ENCODE measurements at regions not wholly inside any gene's neighbourhood (a gene's known extent, or its start where the extent isn't known, plus 50 kb on each side); places are given as distances from the start of the nearest gene placed in this dataset.
A peak's percentile ranks its signal among the peaks of the same experiment; 100 is the strongest.
"Not testable (repeated sequence)": the region's sequence is repeated elsewhere in the genome, so short reads cannot be mapped to it uniquely, and the experiment has no call there.

DNA sequence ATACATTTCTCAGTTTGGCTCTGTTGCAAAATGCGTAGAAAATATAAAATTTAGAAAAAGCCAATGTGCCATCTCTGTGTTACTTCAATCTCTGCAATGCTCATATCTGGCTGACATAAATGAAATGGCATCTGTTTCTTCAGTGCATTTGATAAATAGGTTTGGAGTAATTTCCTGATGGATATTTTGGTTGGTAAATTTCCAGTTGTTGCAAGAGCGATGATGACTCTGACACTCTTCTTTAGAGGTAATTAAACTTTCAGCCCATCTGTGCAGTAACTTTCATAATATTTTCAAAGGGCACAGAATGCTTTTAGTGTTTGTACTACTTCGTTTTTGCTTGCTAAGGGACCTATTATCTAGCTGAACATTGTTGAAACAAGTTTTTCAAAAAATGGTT lies 1286.4 kb downstream of the PCDH9 start:
- no peaks in the 10 kb centered on the region for H3K9me3 ChIP-seq (ENCODE audit: control insufficient read depth, low read length, poor library complexity, severe bottlenecking)
- no peak overlapping the region for H3K4me3 Mint-ChIP-seq
- ATAC-seq (no peak), DNase-seq (no peak)
- H3K4me1 Mint-ChIP-seq = no peaks in the 10 kb centered on the region
- H3K36me3 Mint-ChIP-seq (ENCODE audit: low read depth) = no peaks in the 10 kb centered on the region
- H3K27me3 Mint-ChIP-seq = no peaks in the 10 kb centered on the region
- H3K27ac Mint-ChIP-seq = no peak overlapping the region

GRCh38 chr13:65943024-65943423 lies 1287.1 kb downstream of the PCDH9 start:
- no peak overlapping the region for H3K27ac Mint-ChIP-seq
- H3K36me3 Mint-ChIP-seq (ENCODE audit: low read depth) = no peaks in the 10 kb centered on the region
- H3K4me1 Mint-ChIP-seq = no peaks in the 10 kb centered on the region
- no peaks in the 10 kb centered on the region for H3K27me3 Mint-ChIP-seq
- no peaks in the 10 kb centered on the region for H3K9me3 ChIP-seq (ENCODE audit: control insufficient read depth, low read length, poor library complexity, severe bottlenecking)
- no peak for ATAC-seq
- DNase-seq = no peak
- H3K4me3 Mint-ChIP-seq = no peak overlapping the region

DNA sequence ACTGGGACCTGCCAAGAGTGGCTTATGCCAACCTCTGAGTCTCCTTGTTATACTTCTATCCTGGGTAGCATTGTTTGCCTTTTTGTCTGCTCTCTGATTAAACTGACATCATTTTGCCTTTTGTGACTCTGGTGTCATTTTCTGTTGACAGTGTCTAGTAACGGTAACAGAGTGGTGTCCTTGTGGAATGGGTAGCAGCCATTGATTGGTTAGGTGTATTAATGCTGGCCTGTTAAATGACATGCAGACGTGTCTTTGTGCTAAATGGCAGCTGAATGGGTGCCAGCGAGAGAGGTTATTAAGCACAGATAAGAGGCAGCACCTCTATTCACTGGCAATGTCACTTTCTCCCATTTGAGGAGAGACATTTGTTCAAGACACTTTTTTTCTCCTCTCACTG lies 1289.4 kb downstream of the PCDH9 start:
- no peaks in the 10 kb centered on the region for H3K4me1 Mint-ChIP-seq
- H3K4me3 Mint-ChIP-seq = no peak overlapping the region
- ATAC-seq (no peak), DNase-seq (no peak)
- no peaks in the 10 kb centered on the region for H3K36me3 Mint-ChIP-seq (ENCODE audit: low read depth)
- H3K27me3 Mint-ChIP-seq = no peaks in the 10 kb centered on the region
- H3K27ac Mint-ChIP-seq = no peak overlapping the region
- H3K9me3 ChIP-seq (ENCODE audit: control insufficient read depth, low read length, poor library complexity, severe bottlenecking) = no peaks in the 10 kb centered on the region

DNA sequence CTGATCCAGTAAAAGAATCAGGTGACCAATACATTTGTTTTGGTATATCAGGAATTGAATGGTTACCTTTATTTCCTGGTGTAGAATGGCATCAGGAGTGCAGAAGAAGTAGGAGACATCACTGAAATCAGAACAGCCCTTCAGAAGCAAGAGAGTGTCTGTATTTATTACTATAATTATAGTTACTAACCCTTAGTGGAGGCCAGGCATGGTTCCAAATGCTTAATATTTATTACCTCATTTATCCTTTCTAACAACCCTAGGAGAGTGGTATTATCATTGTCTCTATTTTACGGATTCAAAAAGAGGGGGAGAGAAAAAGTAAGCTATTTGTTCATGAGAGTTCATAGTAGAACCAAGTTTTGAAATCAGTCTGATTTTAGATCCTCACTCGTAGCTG lies 1292.9 kb downstream of the PCDH9 start:
- Mint-ChIP-seq H3K27me3 (no peaks in the 10 kb centered on the region), H3K36me3 (ENCODE audit: low read depth) (no peaks in the 10 kb centered on the region), H3K27ac (no peak overlapping the region), H3K4me3 (no peak overlapping the region), H3K4me1 (no peaks in the 10 kb centered on the region)
- DNase-seq (no peak), ATAC-seq (no peak)
- no peaks in the 10 kb centered on the region for H3K9me3 ChIP-seq (ENCODE audit: control insufficient read depth, low read length, poor library complexity, severe bottlenecking)

DNA sequence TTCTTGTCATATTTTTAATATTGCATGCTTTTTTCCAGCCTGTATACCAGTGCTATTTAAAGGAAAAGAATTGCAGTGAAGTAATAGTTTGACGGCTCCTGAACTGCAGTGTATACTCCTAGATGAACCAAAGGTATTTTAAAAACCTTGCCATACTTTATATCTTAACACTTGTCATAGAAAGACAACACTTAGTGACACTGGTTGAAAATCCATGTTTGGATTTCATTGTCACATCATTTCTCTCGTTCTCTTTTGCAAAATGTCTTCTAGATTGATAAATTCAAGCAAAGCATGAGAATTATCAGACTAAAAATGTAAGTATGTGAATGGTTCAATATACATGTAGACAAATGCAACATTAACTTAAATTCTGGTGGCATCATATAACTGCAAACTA lies 1293.9 kb downstream of the PCDH9 start:
- no peaks in the 10 kb centered on the region for H3K27me3 Mint-ChIP-seq
- no peaks in the 10 kb centered on the region for H3K4me1 Mint-ChIP-seq

DNA sequence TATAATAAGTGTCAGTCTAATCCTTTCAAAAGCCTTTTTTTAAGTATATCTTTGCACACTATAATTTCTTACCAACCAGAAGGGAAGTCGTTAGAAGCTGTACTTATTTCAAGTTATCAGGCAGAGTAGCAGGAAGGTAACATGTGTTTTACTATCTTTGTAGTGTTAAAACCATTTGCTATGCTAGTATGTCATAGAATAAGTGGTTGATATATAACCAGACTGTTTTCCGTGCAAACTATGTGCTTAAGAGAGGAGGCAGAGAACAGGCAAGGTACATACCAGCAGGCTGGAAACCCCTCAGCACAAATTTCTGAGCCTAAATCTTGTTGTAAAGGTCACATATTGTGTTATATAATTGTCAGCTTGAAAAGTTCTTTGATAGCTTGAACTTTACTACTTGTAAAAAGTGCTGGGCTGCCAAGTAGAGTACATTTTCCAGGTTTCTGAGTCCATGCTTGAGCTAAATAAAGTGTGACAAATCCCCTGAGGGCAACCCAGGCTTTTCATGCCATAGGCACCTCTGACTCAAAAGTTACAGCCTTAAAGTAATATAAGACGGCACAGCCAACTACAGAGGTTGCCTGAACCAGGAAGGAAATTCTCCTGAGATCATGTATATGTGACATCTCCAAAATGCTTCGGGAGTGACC lies 1297.4 kb downstream of the PCDH9 start:
- no peak for ATAC-seq
- DNase-seq = no peak
- no peak overlapping the region for H3K27ac Mint-ChIP-seq
- no peak overlapping the region for H3K4me3 Mint-ChIP-seq
- H3K4me1 Mint-ChIP-seq = no peaks in the 10 kb centered on the region
- no peaks in the 10 kb centered on the region for H3K36me3 Mint-ChIP-seq (ENCODE audit: low read depth)
- H3K9me3 ChIP-seq (ENCODE audit: control insufficient read depth, low read length, poor library complexity, severe bottlenecking) = no peaks in the 10 kb centered on the region
- H3K27me3 Mint-ChIP-seq = no peaks in the 10 kb centered on the region

More for the DNA sequence above, 1293.9 kb downstream of the PCDH9 start:
- DNase-seq (no peak), ATAC-seq (no peak)
- Mint-ChIP-seq H3K4me3 (no peak overlapping the region), H3K27ac (no peak overlapping the region), H3K36me3 (ENCODE audit: low read depth) (no peaks in the 10 kb centered on the region)
- no peaks in the 10 kb centered on the region for H3K9me3 ChIP-seq (ENCODE audit: control insufficient read depth, low read length, poor library complexity, severe bottlenecking)

DNA sequence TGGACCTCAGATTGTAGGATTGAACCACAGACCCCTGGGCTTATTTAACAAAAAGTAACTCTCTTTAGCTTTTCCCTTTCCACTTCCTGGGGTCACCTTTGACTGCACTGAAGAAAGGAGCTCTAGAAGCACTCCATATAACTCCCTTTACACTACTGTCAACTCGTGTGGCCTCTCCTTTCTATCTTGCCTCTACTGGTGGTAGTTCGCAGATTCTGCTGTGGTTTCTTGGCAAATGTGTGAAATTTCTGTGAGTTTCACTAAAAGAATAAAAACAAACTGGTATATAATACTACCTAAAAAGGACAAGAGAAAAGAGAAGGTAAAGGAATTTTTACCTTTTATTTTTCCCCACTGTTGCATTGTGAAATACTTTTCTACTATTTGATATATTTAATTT lies 1298.1 kb downstream of the PCDH9 start:
- ATAC-seq = no peak
- H3K36me3 Mint-ChIP-seq (ENCODE audit: low read depth) = peaks cover under 1% of the 10 kb centered on the region
- H3K4me1 Mint-ChIP-seq = no peaks in the 10 kb centered on the region
- H3K27me3 Mint-ChIP-seq = no peaks in the 10 kb centered on the region
- no peak for DNase-seq
- H3K27ac Mint-ChIP-seq = no peak overlapping the region
- H3K4me3 Mint-ChIP-seq = no peak overlapping the region
- H3K9me3 ChIP-seq (ENCODE audit: control insufficient read depth, low read length, poor library complexity, severe bottlenecking) = no peaks in the 10 kb centered on the region

GRCh38 chr13:65929436-65929835 lies 1300.7 kb downstream of the PCDH9 start:
- Mint-ChIP-seq H3K27me3 (no peaks in the 10 kb centered on the region), H3K4me3 (no peak overlapping the region), H3K27ac (no peak overlapping the region), H3K4me1 (no peaks in the 10 kb centered on the region), H3K36me3 (ENCODE audit: low read depth) (peaks cover 2% of the 10 kb centered on the region)
- no peaks in the 10 kb centered on the region for H3K9me3 ChIP-seq (ENCODE audit: control insufficient read depth, low read length, poor library complexity, severe bottlenecking)
- DNase-seq (no peak), ATAC-seq (no peak)

DNA sequence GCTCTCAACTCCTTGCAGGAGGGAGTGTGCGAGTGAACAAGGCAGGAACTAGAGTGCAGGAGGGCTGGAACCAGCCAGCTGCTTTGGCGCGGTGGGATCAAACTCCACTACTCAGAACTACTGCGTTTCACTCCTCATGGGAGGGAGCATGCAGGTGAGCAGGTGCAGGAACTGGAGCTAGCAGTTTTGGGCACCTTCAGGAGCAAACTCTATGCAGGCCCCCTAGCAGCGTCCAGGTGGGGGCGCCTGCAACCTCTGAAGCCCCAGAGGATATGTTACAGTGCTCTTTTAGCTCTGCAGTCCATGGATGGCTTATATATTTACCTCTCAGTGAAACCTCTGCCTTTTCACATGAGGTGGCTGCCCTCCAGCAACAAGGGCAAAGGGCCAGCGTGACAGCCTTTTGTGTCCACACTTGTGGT lies 1303.4 kb downstream of the PCDH9 start:
- Mint-ChIP-seq H3K27ac (no peak overlapping the region), H3K36me3 (ENCODE audit: low read depth) (peaks cover 2% of the 10 kb centered on the region), H3K4me1 (no peaks in the 10 kb centered on the region), H3K27me3 (no peaks in the 10 kb centered on the region), H3K4me3 (no peak overlapping the region)
- no peaks in the 10 kb centered on the region for H3K9me3 ChIP-seq (ENCODE audit: control insufficient read depth, low read length, poor library complexity, severe bottlenecking)
- no peak for DNase-seq
- ATAC-seq = no peak

DNA sequence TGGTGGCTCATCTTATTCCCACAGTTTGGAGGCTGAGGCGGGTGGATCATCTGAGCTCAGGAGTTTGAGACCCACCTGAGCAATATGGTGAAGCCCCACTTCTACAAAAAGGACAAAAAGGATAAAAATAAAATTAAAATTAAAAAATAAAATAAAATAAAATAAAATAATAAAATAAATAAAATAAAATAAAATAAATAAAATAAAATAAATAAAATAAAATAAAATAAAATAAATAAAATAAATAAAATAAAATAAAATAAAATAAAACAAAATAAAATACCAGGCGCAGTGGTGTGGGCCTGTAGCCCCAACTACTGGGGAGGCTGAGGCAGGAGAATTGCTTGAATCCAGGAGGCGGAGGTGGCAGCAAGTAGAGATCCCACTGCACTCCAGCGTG lies 1307.3 kb downstream of the PCDH9 start:
- H3K4me3 Mint-ChIP-seq = peak overlapping the region; percentile 0
- H3K9me3 ChIP-seq (ENCODE audit: control insufficient read depth, low read length, poor library complexity, severe bottlenecking); H3K4me1 Mint-ChIP-seq; H3K27ac Mint-ChIP-seq; DNase-seq; H3K27me3 Mint-ChIP-seq; ATAC-seq; H3K36me3 Mint-ChIP-seq (ENCODE audit: low read depth): not testable (repeated sequence)

DNA sequence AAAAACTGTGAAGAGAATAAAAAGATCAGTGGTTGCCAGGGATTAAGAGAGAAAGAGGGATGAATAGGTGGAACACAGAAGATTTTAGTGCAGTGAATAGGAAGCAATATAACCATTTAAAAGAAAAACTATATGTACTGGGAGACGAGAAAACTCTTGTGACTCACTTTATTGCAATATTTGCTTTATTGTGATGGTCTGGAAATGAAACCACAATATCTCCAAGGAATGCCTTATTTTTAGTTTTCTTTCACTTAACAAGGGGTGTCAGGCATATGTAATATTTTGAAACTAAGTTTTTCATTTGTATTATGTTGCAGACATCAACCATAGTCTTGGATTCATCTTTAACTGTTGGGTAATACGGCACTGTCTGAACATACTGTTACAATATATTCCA lies 1308.2 kb downstream of the PCDH9 start:
- Mint-ChIP-seq H3K27ac (no peak overlapping the region), H3K4me3 (no peak overlapping the region), H3K36me3 (ENCODE audit: low read depth) (peaks cover under 1% of the 10 kb centered on the region), H3K27me3 (no peaks in the 10 kb centered on the region), H3K4me1 (no peaks in the 10 kb centered on the region)
- no peaks in the 10 kb centered on the region for H3K9me3 ChIP-seq (ENCODE audit: control insufficient read depth, low read length, poor library complexity, severe bottlenecking)
- no peak for DNase-seq
- no peak for ATAC-seq

GRCh38 chr13:65917731-65918130 lies 1312.4 kb downstream of the PCDH9 start:
- Mint-ChIP-seq H3K4me1 (no peaks in the 10 kb centered on the region), H3K27me3 (no peaks in the 10 kb centered on the region), H3K4me3 (no peak overlapping the region), H3K36me3 (ENCODE audit: low read depth) (no peaks in the 10 kb centered on the region), H3K27ac (no peak overlapping the region)
- DNase-seq (no peak), ATAC-seq (no peak)
- no peaks in the 10 kb centered on the region for H3K9me3 ChIP-seq (ENCODE audit: control insufficient read depth, low read length, poor library complexity, severe bottlenecking)

GRCh38 chr13:65915195-65915594 lies 1314.9 kb downstream of the PCDH9 start:
- ATAC-seq = no peak
- no peaks in the 10 kb centered on the region for H3K36me3 Mint-ChIP-seq (ENCODE audit: low read depth)
- no peaks in the 10 kb centered on the region for H3K4me1 Mint-ChIP-seq
- no peak overlapping the region for H3K27ac Mint-ChIP-seq
- DNase-seq = no peak
- H3K9me3 ChIP-seq (ENCODE audit: control insufficient read depth, low read length, poor library complexity, severe bottlenecking) = no peaks in the 10 kb centered on the region
- H3K4me3 Mint-ChIP-seq = no peak overlapping the region
- H3K27me3 Mint-ChIP-seq = no peaks in the 10 kb centered on the region

DNA sequence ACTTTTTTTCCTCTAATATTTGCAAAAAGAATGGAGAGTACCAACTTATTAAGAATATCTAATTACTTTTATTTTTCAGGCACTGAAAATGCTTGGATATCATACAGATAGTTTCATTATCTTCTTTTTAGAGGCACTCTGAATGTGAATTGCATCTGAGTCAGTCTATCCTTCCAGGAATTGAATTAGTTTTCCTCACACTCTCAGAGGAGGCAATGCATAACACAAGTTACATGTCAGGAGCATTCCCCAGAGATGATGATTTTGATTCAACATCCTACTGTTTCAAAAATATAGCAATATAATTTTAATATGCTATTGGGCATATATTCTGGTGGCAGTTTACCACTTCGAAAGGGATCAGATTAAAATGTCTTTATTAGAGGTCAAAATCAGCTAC lies 1315.4 kb downstream of the PCDH9 start:
- Mint-ChIP-seq H3K4me1 (no peaks in the 10 kb centered on the region), H3K36me3 (ENCODE audit: low read depth) (no peaks in the 10 kb centered on the region), H3K27me3 (no peaks in the 10 kb centered on the region), H3K27ac (no peak overlapping the region), H3K4me3 (no peak overlapping the region)
- ATAC-seq (no peak), DNase-seq (no peak)
- no peaks in the 10 kb centered on the region for H3K9me3 ChIP-seq (ENCODE audit: control insufficient read depth, low read length, poor library complexity, severe bottlenecking)

Data from T-helper 17 cell (primary cell).